ENCODE measurements at regions not wholly inside any gene's neighbourhood (a gene's known extent, or its start where the extent isn't known, plus 50 kb on each side); places are given as distances from the start of the nearest gene placed in this dataset.

- TF ChIP-seq CTCF (IDR thresholded peaks at IDR 0.05), result no peak
- H3K9me3 ChIP-seq, result no peaks in the 10 kb centered on the region
- no peaks in the 10 kb centered on the region for H3K27me3 ChIP-seq
- H3K27ac ChIP-seq, result no peak overlapping the region
- DNase-seq, result no peak
- no peak overlapping the region for H3K4me3 ChIP-seq
- intact Hi-C loops (cut with DNase I), result no loop called here
- no peaks in the 10 kb centered on the region for H3K4me1 ChIP-seq
- H3K36me3 ChIP-seq, result no peaks in the 10 kb centered on the region
- ATAC-seq, result no peak
Measured at GRCh38 chr5:8683496-8683895, 814.5 kb downstream of the MTRR start.

- Histone ChIP-seq H3K4me3 (no peak overlapping the region), H3K27ac (no peak overlapping the region), H3K36me3 (no peaks in the 10 kb centered on the region), H3K9me3 (no peaks in the 10 kb centered on the region), H3K4me1 (no peaks in the 10 kb centered on the region), H3K27me3 (no peaks in the 10 kb centered on the region)
- intact Hi-C loops (cut with DNase I), result no loop called here
- no peak for TF ChIP-seq CTCF (IDR thresholded peaks at IDR 0.05)
- DNase-seq (no peak), ATAC-seq (no peak)
Measured at GRCh38 chr5:8685704-8686103, 816.8 kb downstream of the MTRR start.

- H3K27me3 ChIP-seq, result no peaks in the 10 kb centered on the region
- ATAC-seq (no peak), DNase-seq (no peak)
- intact Hi-C loops (cut with DNase I), result no loop called here
- H3K4me3 ChIP-seq, result no peak overlapping the region
- H3K9me3 ChIP-seq, result no peaks in the 10 kb centered on the region
- no peak overlapping the region for H3K27ac ChIP-seq
- no peaks in the 10 kb centered on the region for H3K36me3 ChIP-seq
- H3K4me1 ChIP-seq, result no peaks in the 10 kb centered on the region
- TF ChIP-seq CTCF (IDR thresholded peaks at IDR 0.05), result no peak
Measured at GRCh38 chr5:8686707-8687106, 817.8 kb downstream of the MTRR start.

GRCh38 chr5:8689773-8690172 is 820.8 kb downstream of the MTRR start:
- DNase-seq (no peak), ATAC-seq (no peak)
- TF ChIP-seq CTCF (IDR thresholded peaks at IDR 0.05), result no peak
- no peak overlapping the region for H3K27ac ChIP-seq
- H3K4me3 ChIP-seq, result no peak overlapping the region
- intact Hi-C loops (cut with DNase I), result no loop called here
- no peaks in the 10 kb centered on the region for H3K4me1 ChIP-seq
- H3K9me3 ChIP-seq, result no peaks in the 10 kb centered on the region
- no peaks in the 10 kb centered on the region for H3K36me3 ChIP-seq
- no peaks in the 10 kb centered on the region for H3K27me3 ChIP-seq

GRCh38 chr5:8691221-8691620 is 822.3 kb downstream of the MTRR start:
- no peaks in the 10 kb centered on the region for H3K9me3 ChIP-seq
- intact Hi-C loops (cut with DNase I), result no loop called here

More at GRCh38 chr5:8691221-8691620, 822.3 kb downstream of the MTRR start:
- no peak overlapping the region for H3K4me3 ChIP-seq
- H3K27ac ChIP-seq, result no peak overlapping the region
- TF ChIP-seq CTCF (IDR thresholded peaks at IDR 0.05), result no peak
- DNase-seq, result no peak
- H3K27me3 ChIP-seq, result no peaks in the 10 kb centered on the region
- no peaks in the 10 kb centered on the region for H3K36me3 ChIP-seq
- no peaks in the 10 kb centered on the region for H3K4me1 ChIP-seq
- ATAC-seq, result no peak

Data from left lung (tissue), 4 donors.